MCF 10A (cell line): ENCODE measurements at regions not wholly inside any gene's neighbourhood (a gene's known extent, or its start where the extent isn't known, plus 50 kb on each side); places are given as distances from the start of the nearest gene placed in this dataset.

ENCODE experiments used
- BruUV-seq: library from RNA; stranded (reverse); fragments of 400-500 nt; replicated peaks from 2 replicates; lab custom pipeline; 2021; lab: Mats Ljungman, UMichigan
- CTCF ChIA-PET: fragments of 300-600 bp; sonication (Branson Sonifier 250); formaldehyde crosslinking; extraction: SDS; loops from one replicate; lab custom pipeline; 2021; ENCODE audit warnings: antibody characterized with exemption, inconsistent platforms; lab: Yijun Ruan, JAX
- POLR2A ChIA-PET: fragments of 300-600, 350-650 bp; sonication (Branson Sonifier 250); formaldehyde crosslinking; extraction: SDS; loops from one replicate; lab custom pipeline; 2020; ENCODE audit warnings: antibody characterized with exemption, inconsistent platforms; lab: Yijun Ruan, JAX
- DNase-seq: peaks from one replicate; pipeline ENCODE4 v3.0.0-alpha.2; 2018; ENCODE audit not compliant: unreplicated experiment
- H3K27ac Mint-ChIP-seq: one replicate; pipeline ENCODE4 v1.8.0; 2022; ENCODE audit warnings: mild to moderate bottlenecking, low read depth, mixed read lengths; ENCODE audit not compliant: unreplicated experiment
- H3K27me3 Mint-ChIP-seq: one replicate; pipeline ENCODE4 v1.8.0; 2022; ENCODE audit warnings: mixed read lengths; ENCODE audit not compliant: insufficient read depth, unreplicated experiment
- H3K36me3 Mint-ChIP-seq: one replicate; pipeline ENCODE4 v1.8.0; 2022; ENCODE audit warnings: mild to moderate bottlenecking, moderate library complexity, mixed read lengths; ENCODE audit not compliant: insufficient read depth, unreplicated experiment
- H3K4me1 Mint-ChIP-seq: one replicate; pipeline ENCODE4 v1.8.0; 2022; ENCODE audit warnings: mixed read lengths; ENCODE audit not compliant: insufficient read depth, unreplicated experiment
- H3K4me3 Mint-ChIP-seq: one replicate; pipeline ENCODE4 v1.8.0; 2022; ENCODE audit warnings: mild to moderate bottlenecking, moderate library complexity, mixed read lengths; ENCODE audit not compliant: unreplicated experiment
- H3K9me3 Mint-ChIP-seq: one replicate; pipeline ENCODE4 v1.8.0; 2022; ENCODE audit warnings: mixed read lengths; ENCODE audit not compliant: unreplicated experiment
- intact Hi-C: fragments of 100-400 bp; cut with micrococcal nuclease; formaldehyde crosslinking; loops from 2 replicates; pipeline ENCODE4 v1.14.1; 2022
- TF ChIP-seq, protein P1 (sequence below): fragments of 200-600 bp; IDR thresholded peaks from one replicate; pipeline ENCODE4 v1.8.0; 2022; ENCODE audit warnings: antibody characterized with exemption, mild to moderate bottlenecking; ENCODE audit not compliant: unreplicated experiment

DNA sequence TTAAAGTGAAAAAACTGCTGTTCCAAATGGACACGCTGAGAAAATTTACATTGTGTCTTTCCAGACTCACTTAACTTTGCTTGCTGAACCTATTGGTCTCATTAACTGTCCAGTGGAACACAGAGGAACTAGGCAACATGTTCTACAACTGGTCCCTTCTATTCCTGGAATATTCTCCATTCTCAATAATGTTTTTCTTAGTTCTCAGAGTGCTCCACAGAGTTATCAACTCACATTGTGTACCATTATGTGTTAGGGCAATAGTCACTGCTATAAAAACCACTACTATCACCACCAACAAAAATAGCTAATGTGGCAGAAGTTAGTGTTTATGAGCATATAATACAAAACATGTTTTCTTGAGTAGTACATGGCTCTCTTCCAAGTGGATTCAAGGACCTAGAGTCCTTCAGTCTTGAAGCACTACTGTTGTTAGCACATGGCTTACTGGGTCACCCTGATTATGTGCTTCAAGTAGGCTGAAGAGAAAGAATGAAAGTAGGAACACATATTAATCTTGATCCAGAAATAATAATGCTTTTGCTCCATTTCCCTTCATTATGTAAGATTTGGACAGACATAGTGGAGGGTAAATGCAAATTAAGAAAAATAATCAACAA lies 865.3 kb upstream of the HS3ST1 start:
- H3K27me3 Mint-ChIP-seq, result no peaks in the 10 kb centered on the region
- H3K27ac Mint-ChIP-seq, result no peak overlapping the region
- no peaks in the 10 kb centered on the region for H3K4me1 Mint-ChIP-seq
- TF ChIP-seq, protein P1, sequence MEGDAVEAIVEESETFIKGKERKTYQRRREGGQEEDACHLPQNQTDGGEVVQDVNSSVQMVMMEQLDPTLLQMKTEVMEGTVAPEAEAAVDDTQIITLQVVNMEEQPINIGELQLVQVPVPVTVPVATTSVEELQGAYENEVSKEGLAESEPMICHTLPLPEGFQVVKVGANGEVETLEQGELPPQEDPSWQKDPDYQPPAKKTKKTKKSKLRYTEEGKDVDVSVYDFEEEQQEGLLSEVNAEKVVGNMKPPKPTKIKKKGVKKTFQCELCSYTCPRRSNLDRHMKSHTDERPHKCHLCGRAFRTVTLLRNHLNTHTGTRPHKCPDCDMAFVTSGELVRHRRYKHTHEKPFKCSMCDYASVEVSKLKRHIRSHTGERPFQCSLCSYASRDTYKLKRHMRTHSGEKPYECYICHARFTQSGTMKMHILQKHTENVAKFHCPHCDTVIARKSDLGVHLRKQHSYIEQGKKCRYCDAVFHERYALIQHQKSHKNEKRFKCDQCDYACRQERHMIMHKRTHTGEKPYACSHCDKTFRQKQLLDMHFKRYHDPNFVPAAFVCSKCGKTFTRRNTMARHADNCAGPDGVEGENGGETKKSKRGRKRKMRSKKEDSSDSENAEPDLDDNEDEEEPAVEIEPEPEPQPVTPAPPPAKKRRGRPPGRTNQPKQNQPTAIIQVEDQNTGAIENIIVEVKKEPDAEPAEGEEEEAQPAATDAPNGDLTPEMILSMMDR, result no peak
- no TSS peak for BruUV-seq
- no peak overlapping the region for H3K4me3 Mint-ChIP-seq
- H3K9me3 Mint-ChIP-seq, result no peaks in the 10 kb centered on the region
- ChIA-PET CTCF (interaction anchor here (0.6 kb wide), 1 partner anchor 306 kb away, joined by 3 read pairs; no protein-coding TSS in a partner anchor), POLR2A (interaction anchor here (0.6 to 1.1 kb wide), 2 partner anchors 12 to 21 kb away, joined by 3 to 6 read pairs; no protein-coding TSS in a partner anchor)
- DNase-seq, result no peak
- intact Hi-C loops, result no loop called here
- H3K36me3 Mint-ChIP-seq, result no peaks in the 10 kb centered on the region

DNA sequence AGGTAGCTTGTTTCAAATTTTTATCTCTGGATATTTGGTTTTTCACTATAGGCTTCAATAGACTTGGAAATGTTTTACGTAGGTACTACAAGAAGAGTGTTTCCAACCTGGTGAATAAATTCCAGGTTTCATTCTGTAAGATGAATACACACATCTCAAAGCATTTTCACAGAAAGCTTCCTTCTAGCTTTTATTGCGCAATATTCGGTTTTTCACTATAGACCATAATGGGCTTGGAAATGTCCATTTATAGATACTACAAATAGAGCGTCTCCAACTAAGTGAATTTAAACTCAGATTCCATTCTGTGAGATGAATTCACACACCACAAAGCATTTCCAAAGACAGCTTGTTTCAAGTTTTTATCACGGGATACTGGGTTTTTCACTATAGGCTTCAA lies 857.7 kb upstream of the HS3ST1 start:
- TF ChIP-seq, protein P1, result no peak
- ChIA-PET CTCF (interaction anchor here (0.6 kb wide), 1 partner anchor 520 kb away, joined by 3 read pairs; no protein-coding TSS in a partner anchor), POLR2A (interaction anchor here (1.5 kb wide), 1 partner anchor 9 kb away, joined by 3 read pairs; no protein-coding TSS in a partner anchor)
- Mint-ChIP-seq H3K27ac (no peak overlapping the region), H3K4me3 (no peak overlapping the region), H3K36me3 (no peaks in the 10 kb centered on the region), H3K9me3 (no peaks in the 10 kb centered on the region), H3K4me1 (no peaks in the 10 kb centered on the region), H3K27me3 (no peaks in the 10 kb centered on the region)
- BruUV-seq, result no TSS peak
- no peak for DNase-seq
- intact Hi-C loops, result no loop called here

DNA sequence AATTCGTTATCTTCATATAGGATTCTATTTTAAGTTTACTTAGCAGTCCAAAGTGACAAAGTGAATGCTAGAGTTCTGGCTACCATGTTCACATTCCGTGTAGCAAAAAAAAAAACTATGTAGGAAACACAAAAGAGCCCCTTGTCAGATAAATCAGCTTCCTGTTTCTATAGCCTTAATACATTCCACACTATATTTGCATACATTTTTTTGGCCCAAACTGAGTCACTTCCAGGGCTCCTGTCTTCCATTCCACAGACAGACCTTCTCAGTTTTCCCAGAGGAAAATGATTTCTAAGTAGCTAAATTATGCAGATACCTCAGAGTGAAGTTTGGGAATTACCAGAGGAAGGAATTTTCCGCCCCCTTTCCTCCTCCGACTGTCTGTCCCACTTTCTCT lies 841.9 kb upstream of the HS3ST1 start:
- Mint-ChIP-seq H3K9me3 (no peaks in the 10 kb centered on the region), H3K27me3 (no peaks in the 10 kb centered on the region), H3K36me3 (no peaks in the 10 kb centered on the region), H3K4me3 (no peak overlapping the region), H3K4me1 (no peaks in the 10 kb centered on the region), H3K27ac (no peak overlapping the region)
- BruUV-seq, result no TSS peak
- ChIA-PET CTCF (interaction anchor here (0.6 kb wide), 2 partner anchors 10 to 12 kb away, joined by 6 to 7 read pairs; no protein-coding TSS in a partner anchor), POLR2A (interaction anchor here (0.8 kb wide), 1 partner anchor 18 kb away, joined by 3 read pairs; no protein-coding TSS in a partner anchor)
- DNase-seq, result no peak
- intact Hi-C loops, result no loop called here
- TF ChIP-seq, protein P1, result no peak

DNA sequence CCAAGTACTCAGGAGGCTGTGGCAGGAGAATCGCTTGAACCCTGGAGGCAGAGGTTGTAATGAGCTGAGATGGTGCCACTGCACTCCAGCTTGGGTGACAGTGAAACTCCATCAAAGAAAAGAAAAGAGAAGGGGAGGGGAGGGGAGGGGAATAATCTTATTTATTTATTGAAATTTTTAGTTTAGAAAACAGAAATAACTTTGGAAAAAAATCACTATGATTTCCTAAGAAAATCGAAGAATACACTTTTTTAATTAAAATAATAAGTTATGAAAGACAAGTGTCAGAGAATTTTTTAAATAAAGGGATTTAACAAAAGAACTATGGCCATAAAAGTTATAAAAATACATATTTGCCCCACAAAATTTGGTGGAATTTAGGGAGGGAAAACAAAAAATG lies 836.9 kb upstream of the HS3ST1 start:
- Mint-ChIP-seq H3K36me3 (no peaks in the 10 kb centered on the region), H3K9me3 (peaks cover 8% of the 10 kb centered on the region), H3K27ac (no peak overlapping the region), H3K4me3 (no peak overlapping the region), H3K27me3 (no peaks in the 10 kb centered on the region), H3K4me1 (no peaks in the 10 kb centered on the region)
- intact Hi-C loops, result no loop called here
- TF ChIP-seq, protein P1, result no peak
- no peak for DNase-seq
- BruUV-seq, result no TSS peak
- ChIA-PET CTCF (interaction anchor here (0.8 kb wide), 1 partner anchor 950 kb away, joined by 3 read pairs; no protein-coding TSS in a partner anchor), POLR2A (no interaction called here)
